A549 (cell line): ENCODE measurements at regions not wholly inside any gene's neighbourhood (a gene's known extent, or its start where the extent isn't known, plus 50 kb on each side); places are given as distances from the start of the nearest gene placed in this dataset.

ENCODE experiments used
- CHD2 ChIP-seq: fragments of 150-350 bp; IDR thresholded peaks from 2 replicates; pipeline ENCODE4 v1.6.1; 2014; ENCODE audit warnings: low read length; ENCODE audit not compliant: partially characterized antibody
- CTCF ChIP-seq: fragments of >200 bp; sonication (Bioruptor Twin); formaldehyde crosslinking; IDR thresholded peaks from 3 replicates; pipeline ENCODE4 v1.5.1; 2016
- MAX ChIP-seq: IDR thresholded peaks from 2 replicates; pipeline ENCODE4 v1.6.1; 2012
- PBX3 ChIP-seq: IDR thresholded peaks from 2 replicates; pipeline ENCODE4 v1.6.1; 2012
- PHF8 ChIP-seq: fragments of 200-600 bp; sonication (generic); IDR thresholded peaks from 2 replicates; pipeline ENCODE4 v1.6.1; 2016; ENCODE audit warnings: low read depth, mild to moderate bottlenecking, antibody characterized with exemption, moderate library complexity, borderline replicate concordance
- POLR2A ChIP-seq: IDR thresholded peaks from 2 replicates; pipeline ENCODE4 v1.6.1; 2012; ENCODE audit warnings: mild to moderate bottlenecking, low read length
- RAD21 ChIP-seq, 2 experiments: fragments of >200 bp in 1 of 2; sonication (Bioruptor Twin) in 1 of 2; formaldehyde crosslinking in 1 of 2; IDR thresholded peaks in 1 of 2; conservative IDR thresholded peaks in 1 of 2; 2 replicates in 1 of 2; 3 replicates in 1 of 2; pipeline ENCODE4 v1.6.1; 2012 to 2018; ENCODE audit warnings: inconsistent platforms in 1 of 2
- SMC3 ChIP-seq: fragments of >200 bp; sonication (Bioruptor Twin); formaldehyde crosslinking; IDR thresholded peaks from 3 replicates; pipeline ENCODE4 v1.6.1; 2018; ENCODE audit warnings: inconsistent platforms

GRCh38 chrX:102042372-102043325 is 82.8 kb upstream of the TCEAL2 start:
- TF ChIP-seq POLR2A (no peak), CTCF (no peak), SMC3 (no peak), PHF8 (no peak), CHD2 (no peak), PBX3 (no peak), MAX (no peak), RAD21 (conservative IDR thresholded peaks at IDR 0.05 in 1 of 2, IDR thresholded peaks at IDR 0.05 in 1 of 2) (no peak)
